ENCODE measurements at regions not wholly inside any gene's neighbourhood (a gene's known extent, or its start where the extent isn't known, plus 50 kb on each side); places are given as distances from the start of the nearest gene placed in this dataset.

- H3K79me2 ChIP-seq (ENCODE audit: insufficient read depth, low read depth, low read length): no peaks in the 10 kb centered on the region
- no peaks in the 10 kb centered on the region for H3K36me3 ChIP-seq (ENCODE audit: insufficient read depth, low read length)
- ChIA-PET POLR2A (no interaction called here), CTCF (ENCODE audit: unreplicated experiment) (no interaction called here)
- H3K9me2 ChIP-seq (ENCODE audit: insufficient read depth, low read length): no peaks in the 10 kb centered on the region
- DNase-seq (ENCODE audit: low spot score): no peak
- no TSS peak for BruUV-seq (replicated peaks)
- intact Hi-C loops (cut with micrococcal nuclease; ENCODE audit: unreplicated experiment): no loop called here
- H3K4me1 ChIP-seq (ENCODE audit: insufficient read depth, low read length, poor library complexity, severe bottlenecking): no peaks in the 10 kb centered on the region
- TF ChIP-seq EZH2phosphoT487 (IDR thresholded peaks at IDR 0.05; ENCODE audit: borderline replicate concordance, low read depth, low read length) (no peak), CTCF (conservative IDR thresholded peaks at IDR 0.05; ENCODE audit: low read length) (no peak)
- H2AFZ ChIP-seq (ENCODE audit: low read length): no peak overlapping the region
- no peak overlapping the region for H3K4me2 ChIP-seq (ENCODE audit: low read length)
- H3K4me3 ChIP-seq (ENCODE audit: low read depth, low read length, poor library complexity, severe bottlenecking): no peak overlapping the region
- H3K27ac ChIP-seq (ENCODE audit: low read depth, low read length, poor library complexity, severe bottlenecking): no peak overlapping the region
- no peaks in the 10 kb centered on the region for H3K9me3 ChIP-seq (ENCODE audit: low read length)
- H4K20me1 ChIP-seq (ENCODE audit: insufficient read depth, low read length): no peaks in the 10 kb centered on the region
Observed at GRCh38 chr5:105413406-105413990, 1850.9 kb upstream of the NUDT12 start.

- no peaks in the 10 kb centered on the region for H3K9me2 ChIP-seq (ENCODE audit: insufficient read depth, low read length)
- no peak overlapping the region for H3K27ac ChIP-seq (ENCODE audit: low read depth, low read length, poor library complexity, severe bottlenecking)
- no peaks in the 10 kb centered on the region for H4K20me1 ChIP-seq (ENCODE audit: insufficient read depth, low read length)
- no peak overlapping the region for H3K4me3 ChIP-seq (ENCODE audit: low read depth, low read length, poor library complexity, severe bottlenecking)
- intact Hi-C loops (cut with micrococcal nuclease; ENCODE audit: unreplicated experiment): no loop called here
- TF ChIP-seq EZH2phosphoT487 (IDR thresholded peaks at IDR 0.05; ENCODE audit: borderline replicate concordance, low read depth, low read length) (no peak), CTCF (conservative IDR thresholded peaks at IDR 0.05; ENCODE audit: low read length) (no peak)
- no peak overlapping the region for H3K4me2 ChIP-seq (ENCODE audit: low read length)
- no peaks in the 10 kb centered on the region for H3K9me3 ChIP-seq (ENCODE audit: low read length)
- no peak overlapping the region for H2AFZ ChIP-seq (ENCODE audit: low read length)
- POLR2A ChIA-PET: no interaction called here
- CTCF ChIA-PET (ENCODE audit: unreplicated experiment): no interaction called here
- H3K36me3 ChIP-seq (ENCODE audit: insufficient read depth, low read length): no peaks in the 10 kb centered on the region
- H3K79me2 ChIP-seq (ENCODE audit: insufficient read depth, low read depth, low read length): no peaks in the 10 kb centered on the region
- no TSS peak for BruUV-seq (replicated peaks)
- no peaks in the 10 kb centered on the region for H3K4me1 ChIP-seq (ENCODE audit: insufficient read depth, low read length, poor library complexity, severe bottlenecking)
- no peak for DNase-seq (ENCODE audit: low spot score)
Observed at GRCh38 chr5:105409695-105410094, 1847.1 kb upstream of the NUDT12 start.

GRCh38 chr5:105407200-105407599 is 1844.6 kb upstream of the NUDT12 start:
- no peak for DNase-seq (ENCODE audit: low spot score)
- no peaks in the 10 kb centered on the region for H3K9me2 ChIP-seq (ENCODE audit: insufficient read depth, low read length)

More at GRCh38 chr5:105407200-105407599, 1844.6 kb upstream of the NUDT12 start:
- ChIA-PET CTCF (ENCODE audit: unreplicated experiment) (no interaction called here), POLR2A (no interaction called here)
- H3K4me3 ChIP-seq (ENCODE audit: low read depth, low read length, poor library complexity, severe bottlenecking): no peak overlapping the region
- TF ChIP-seq CTCF (conservative IDR thresholded peaks at IDR 0.05; ENCODE audit: low read length) (no peak), EZH2phosphoT487 (IDR thresholded peaks at IDR 0.05; ENCODE audit: borderline replicate concordance, low read depth, low read length) (no peak)
- H3K27ac ChIP-seq (ENCODE audit: low read depth, low read length, poor library complexity, severe bottlenecking): no peak overlapping the region
- H3K36me3 ChIP-seq (ENCODE audit: insufficient read depth, low read length): no peaks in the 10 kb centered on the region
- intact Hi-C loops (cut with micrococcal nuclease; ENCODE audit: unreplicated experiment): no loop called here
- no peaks in the 10 kb centered on the region for H3K79me2 ChIP-seq (ENCODE audit: insufficient read depth, low read depth, low read length)
- no peak overlapping the region for H2AFZ ChIP-seq (ENCODE audit: low read length)
- H4K20me1 ChIP-seq (ENCODE audit: insufficient read depth, low read length): no peaks in the 10 kb centered on the region
- H3K4me2 ChIP-seq (ENCODE audit: low read length): no peak overlapping the region
- H3K9me3 ChIP-seq (ENCODE audit: low read length): no peaks in the 10 kb centered on the region
- no TSS peak for BruUV-seq (replicated peaks)
- H3K4me1 ChIP-seq (ENCODE audit: insufficient read depth, low read length, poor library complexity, severe bottlenecking): no peaks in the 10 kb centered on the region
